Hepatocyte (in vitro differentiated cells): ENCODE measurements at regions not wholly inside any gene's neighbourhood (a gene's known extent, or its start where the extent isn't known, plus 50 kb on each side); places are given as distances from the start of the nearest gene placed in this dataset.

Experiments used
- DNase-seq: peaks from one replicate; pipeline ENCODE4 v3.0.0-alpha.2; 2016; ENCODE audit warnings: low spot score
- H2AFZ ChIP-seq: fragments of 200-600 bp; sonication (generic); 2 replicates; pipeline ENCODE4 v1.6.0; 2016; ENCODE audit warnings: antibody characterized with exemption, mild to moderate bottlenecking
- H3K27ac ChIP-seq: fragments of 200-600 bp; sonication (generic); 2 replicates; pipeline ENCODE4 v1.5.1; 2016; ENCODE audit warnings: mild to moderate bottlenecking
- H3K27me3 ChIP-seq: fragments of 200-600 bp; sonication (generic); 2 replicates; pipeline ENCODE4 v1.6.1; 2016
- H3K36me3 ChIP-seq: fragments of 200-600 bp; sonication (generic); replicated peaks from 2 replicates; pipeline ENCODE4 v1.5.1; 2016; ENCODE audit warnings: low read depth; ENCODE audit not compliant: insufficient read depth
- H3K4me1 ChIP-seq: fragments of 200-600 bp; sonication (generic); 2 replicates; pipeline ENCODE4 v1.5.1; 2016; ENCODE audit warnings: mild to moderate bottlenecking, moderate library complexity; ENCODE audit not compliant: insufficient read depth
- H3K4me2 ChIP-seq: fragments of 200-600 bp; sonication (generic); 2 replicates; pipeline ENCODE4 v1.6.0; 2016
- H3K4me3 ChIP-seq: fragments of 200-600 bp; sonication (generic); 2 replicates; pipeline ENCODE4 v1.5.1; 2016; ENCODE audit warnings: mild to moderate bottlenecking
- H3K79me2 ChIP-seq: fragments of 200-600 bp; sonication (generic); 2 replicates; pipeline ENCODE4 v1.6.0; 2017; ENCODE audit warnings: mild to moderate bottlenecking
- H3K9me2 ChIP-seq: fragments of 200-600 bp; sonication (generic); replicated peaks from 2 replicates; pipeline ENCODE4 v1.6.0; 2017; ENCODE audit warnings: mild to moderate bottlenecking; ENCODE audit not compliant: insufficient read depth
- H3K9me3 ChIP-seq: fragments of 200-600 bp; sonication (generic); 2 replicates; pipeline ENCODE4 v1.5.1; 2016; ENCODE audit warnings: low read depth, mild to moderate bottlenecking
- H4K20me1 ChIP-seq: fragments of 200-600 bp; sonication (generic); 2 replicates; pipeline ENCODE4 v1.6.0; 2016; ENCODE audit warnings: mild to moderate bottlenecking; ENCODE audit not compliant: insufficient read depth, poor library complexity, severe bottlenecking
- EZH2 ChIP-seq: fragments of 200-600 bp; sonication (generic); IDR thresholded peaks from 2 replicates; pipeline ENCODE4 v1.6.1; 2016; ENCODE audit warnings: antibody characterized with exemption, mild to moderate bottlenecking, borderline replicate concordance
- EZH2phosphoT487 ChIP-seq: fragments of 200-600 bp; sonication (generic); IDR thresholded peaks from one replicate; pipeline ENCODE4 v1.6.1; 2018; ENCODE audit warnings: antibody characterized with exemption, mild to moderate bottlenecking, low read depth, moderate library complexity; ENCODE audit not compliant: unreplicated experiment, severe bottlenecking
- WGBS: methylation state at CpG from one replicate; pipeline ENCODE4 v1.1.6; 2016; ENCODE audit warnings: low lambda C conversion rate; ENCODE audit errors: missing lambda C conversion rate; 5-methylcytosine and 5-hydroxymethylcytosine counted together
- TF ChIP-seq, protein P1 (sequence below): fragments of 200-600 bp; sonication (generic); IDR thresholded peaks from 2 replicates; pipeline ENCODE4 v1.5.1; 2016; ENCODE audit warnings: antibody characterized with exemption, mild to moderate bottlenecking; ENCODE audit not compliant: poor library complexity

DNA sequence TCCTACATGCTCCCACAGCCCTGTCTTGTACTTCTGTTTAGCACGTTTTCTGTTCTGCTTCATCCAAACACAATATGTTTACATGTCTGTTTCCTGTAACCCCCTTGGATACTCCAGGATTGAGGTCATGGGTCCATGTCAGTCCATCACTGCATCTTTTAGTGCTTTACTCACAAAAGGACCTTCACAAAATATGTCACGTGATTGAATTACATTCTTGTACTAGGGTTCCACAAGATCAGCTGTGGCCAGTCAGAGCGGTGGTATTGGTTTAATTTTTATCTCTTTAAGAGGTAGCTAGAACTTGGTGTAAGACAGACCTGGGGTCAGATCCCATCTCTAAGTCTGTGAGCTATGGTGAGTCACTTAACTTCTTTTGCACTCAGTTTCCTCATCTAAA is 201.2 kb upstream of the FAM78B start:
- no peaks in the 10 kb centered on the region for H3K36me3 ChIP-seq
- no peaks in the 10 kb centered on the region for H3K79me2 ChIP-seq
- 74% methylated on average over 3 of the region's 3 CpGs for WGBS

DNA sequence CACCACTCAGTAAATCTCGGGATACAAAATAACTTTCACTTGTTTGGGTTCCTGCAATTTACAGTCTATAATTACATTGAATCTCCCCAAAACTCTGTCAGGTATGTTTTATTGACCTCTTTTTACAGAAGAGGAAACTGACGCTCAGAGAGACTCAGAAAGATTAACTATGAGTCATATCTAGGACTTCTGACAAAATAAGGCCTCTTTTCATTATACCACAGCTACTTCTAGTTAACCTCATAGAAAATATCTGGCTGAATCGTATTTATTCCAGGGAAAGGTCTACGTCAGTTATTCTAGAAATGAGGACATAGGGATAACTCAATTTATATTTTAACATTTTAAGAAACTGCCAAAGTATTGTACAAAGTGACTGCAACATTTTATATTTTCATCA is 211.1 kb upstream of the FAM78B start:
- DNase-seq: no peak
- H3K4me2 ChIP-seq: no peak overlapping the region
- no peaks in the 10 kb centered on the region for H3K4me1 ChIP-seq

More for the DNA sequence above, 201.2 kb upstream of the FAM78B start:
- H2AFZ ChIP-seq: no peak overlapping the region
- no peaks in the 10 kb centered on the region for H3K9me3 ChIP-seq
- no peak overlapping the region for H3K4me2 ChIP-seq
- H3K4me3 ChIP-seq: no peak overlapping the region
- H3K9me2 ChIP-seq: no peaks in the 10 kb centered on the region
- no peak for DNase-seq
- no peaks in the 10 kb centered on the region for H3K27me3 ChIP-seq
- no peaks in the 10 kb centered on the region for H3K4me1 ChIP-seq
- TF ChIP-seq EZH2phosphoT487 (no peak), EZH2 (no peak)
- TF ChIP-seq, protein P1, sequence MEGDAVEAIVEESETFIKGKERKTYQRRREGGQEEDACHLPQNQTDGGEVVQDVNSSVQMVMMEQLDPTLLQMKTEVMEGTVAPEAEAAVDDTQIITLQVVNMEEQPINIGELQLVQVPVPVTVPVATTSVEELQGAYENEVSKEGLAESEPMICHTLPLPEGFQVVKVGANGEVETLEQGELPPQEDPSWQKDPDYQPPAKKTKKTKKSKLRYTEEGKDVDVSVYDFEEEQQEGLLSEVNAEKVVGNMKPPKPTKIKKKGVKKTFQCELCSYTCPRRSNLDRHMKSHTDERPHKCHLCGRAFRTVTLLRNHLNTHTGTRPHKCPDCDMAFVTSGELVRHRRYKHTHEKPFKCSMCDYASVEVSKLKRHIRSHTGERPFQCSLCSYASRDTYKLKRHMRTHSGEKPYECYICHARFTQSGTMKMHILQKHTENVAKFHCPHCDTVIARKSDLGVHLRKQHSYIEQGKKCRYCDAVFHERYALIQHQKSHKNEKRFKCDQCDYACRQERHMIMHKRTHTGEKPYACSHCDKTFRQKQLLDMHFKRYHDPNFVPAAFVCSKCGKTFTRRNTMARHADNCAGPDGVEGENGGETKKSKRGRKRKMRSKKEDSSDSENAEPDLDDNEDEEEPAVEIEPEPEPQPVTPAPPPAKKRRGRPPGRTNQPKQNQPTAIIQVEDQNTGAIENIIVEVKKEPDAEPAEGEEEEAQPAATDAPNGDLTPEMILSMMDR: no peak
- H3K27ac ChIP-seq: no peak overlapping the region
- no peaks in the 10 kb centered on the region for H4K20me1 ChIP-seq

DNA sequence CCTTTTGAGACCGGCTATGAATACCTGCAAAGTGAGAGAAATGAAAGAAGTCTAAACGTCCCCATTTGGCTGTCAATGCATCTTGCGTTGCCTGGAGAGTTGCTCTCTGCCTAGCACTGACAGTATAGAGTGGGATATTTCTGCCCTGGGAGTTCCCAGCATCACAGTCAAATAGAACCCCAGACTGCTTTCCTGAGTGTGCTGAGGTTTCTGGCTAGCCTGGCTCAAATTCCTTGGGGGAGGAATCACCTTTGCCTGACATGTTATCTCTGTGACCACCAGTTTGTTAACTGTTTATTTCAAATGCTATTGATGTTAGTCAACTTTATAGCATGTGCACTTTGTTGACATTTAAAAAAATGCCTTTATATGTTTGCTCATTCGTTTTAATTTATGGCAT is 212.0 kb upstream of the FAM78B start:
- TF ChIP-seq EZH2phosphoT487 (no peak), EZH2 (no peak)
- TF ChIP-seq, protein P1: no peak
- no peaks in the 10 kb centered on the region for H3K9me2 ChIP-seq
- no peaks in the 10 kb centered on the region for H3K9me3 ChIP-seq
- no peak for DNase-seq
- no peaks in the 10 kb centered on the region for H3K4me1 ChIP-seq
- no peaks in the 10 kb centered on the region for H3K79me2 ChIP-seq
- no peak overlapping the region for H3K4me3 ChIP-seq
- no peaks in the 10 kb centered on the region for H4K20me1 ChIP-seq
- no peak overlapping the region for H3K27ac ChIP-seq
- WGBS: 68% methylated on average over 4 of the region's 4 CpGs
- H3K4me2 ChIP-seq: no peak overlapping the region
- no peaks in the 10 kb centered on the region for H3K36me3 ChIP-seq
- H3K27me3 ChIP-seq: no peaks in the 10 kb centered on the region
- no peak overlapping the region for H2AFZ ChIP-seq

More for the DNA sequence above, 211.1 kb upstream of the FAM78B start:
- no peaks in the 10 kb centered on the region for H3K9me2 ChIP-seq
- H2AFZ ChIP-seq: no peak overlapping the region
- no peaks in the 10 kb centered on the region for H3K9me3 ChIP-seq
- H3K36me3 ChIP-seq: no peaks in the 10 kb centered on the region
- H4K20me1 ChIP-seq: no peaks in the 10 kb centered on the region
- 85% methylated on average over 4 of the region's 4 CpGs for WGBS
- no peak overlapping the region for H3K4me3 ChIP-seq
- H3K27me3 ChIP-seq: no peaks in the 10 kb centered on the region
- H3K27ac ChIP-seq: no peak overlapping the region
- H3K79me2 ChIP-seq: no peaks in the 10 kb centered on the region
- TF ChIP-seq, protein P1: no peak
- no peak for TF ChIP-seq EZH2
- no peak for TF ChIP-seq EZH2phosphoT487

DNA sequence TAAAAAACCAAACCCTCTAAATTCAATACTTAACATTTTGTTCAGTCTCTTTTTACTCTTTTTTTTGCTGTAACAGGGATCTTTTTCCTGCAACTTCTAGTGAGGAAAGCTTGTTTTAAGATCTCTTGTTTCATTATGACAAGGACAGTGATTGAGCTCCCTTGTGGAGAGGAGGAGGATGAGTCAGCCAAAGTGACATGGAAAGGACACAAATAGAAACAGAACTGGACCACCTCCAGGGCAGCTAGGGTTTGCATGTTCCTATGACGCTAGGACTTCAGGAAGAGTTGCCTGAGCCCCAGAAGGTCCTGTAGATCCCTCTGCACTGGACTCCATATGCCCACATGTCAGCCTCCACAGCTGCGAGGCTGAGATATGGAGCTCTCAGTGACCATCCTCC is 212.6 kb upstream of the FAM78B start:
- no peaks in the 10 kb centered on the region for H3K9me3 ChIP-seq
- H3K27ac ChIP-seq: no peak overlapping the region
- WGBS: 82% methylated on average over 2 of the region's 2 CpGs
- TF ChIP-seq, protein P1: no peak
- no peak for TF ChIP-seq EZH2
- H3K4me2 ChIP-seq: no peak overlapping the region
- no peaks in the 10 kb centered on the region for H3K4me1 ChIP-seq
- no peak for DNase-seq
- no peaks in the 10 kb centered on the region for H3K36me3 ChIP-seq
- H4K20me1 ChIP-seq: no peaks in the 10 kb centered on the region
- H3K4me3 ChIP-seq: no peak overlapping the region
- H3K9me2 ChIP-seq: no peaks in the 10 kb centered on the region
- H2AFZ ChIP-seq: no peak overlapping the region
- no peaks in the 10 kb centered on the region for H3K27me3 ChIP-seq
- H3K79me2 ChIP-seq: no peaks in the 10 kb centered on the region
